ENCODE measurements at regions not wholly inside any gene's neighbourhood (a gene's known extent, or its start where the extent isn't known, plus 50 kb on each side); places are given as distances from the start of the nearest gene placed in this dataset.

DNA sequence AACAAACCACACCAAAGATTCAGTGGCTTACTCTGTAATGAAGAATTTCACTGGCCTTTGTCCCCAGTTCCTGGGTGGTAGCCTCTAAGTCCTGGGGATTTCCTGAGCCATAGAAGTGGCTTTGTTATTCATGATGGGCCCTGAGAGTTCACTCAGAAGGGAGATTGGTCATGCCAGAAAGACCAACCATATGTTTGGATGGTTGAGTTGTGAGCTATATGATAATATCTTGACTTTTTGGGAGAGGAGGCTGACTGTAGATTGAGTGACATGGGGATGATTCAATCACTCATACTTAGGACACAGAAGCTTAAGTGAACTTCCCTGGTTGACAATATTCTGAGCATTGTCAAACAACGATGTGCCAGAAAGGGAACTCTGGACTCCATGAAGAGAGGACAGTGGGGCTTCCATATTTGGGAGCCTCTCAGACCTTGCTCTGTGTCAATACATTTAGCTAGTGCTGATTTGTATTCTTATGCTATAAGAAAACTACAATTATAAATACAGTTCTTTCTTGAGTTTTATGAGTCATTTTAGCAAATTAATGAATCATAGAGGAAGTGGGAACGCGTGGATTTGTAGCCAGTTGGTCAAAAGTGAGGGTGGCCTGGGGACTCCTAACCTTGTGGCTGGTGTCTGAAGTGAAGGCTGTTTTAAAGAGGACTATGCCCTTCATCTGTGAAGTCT is 392.0 kb downstream of the GBA3 start:
- WGBS (ENCODE audit: low lambda C conversion rate), result 0% methylated on average over 3 of the region's 3 CpGs
- Histone ChIP-seq H4K20me1 (ENCODE audit: insufficient read depth, low read length) (no peaks in the 10 kb centered on the region), H3K4me2 (ENCODE audit: low read depth, low read length) (no peak overlapping the region), H3K4me3 (replicated peaks in 1 of 3; ENCODE audit: insufficient read depth in 1 of 3, low read depth in 2 of 3, low read length in 3 of 3) (no peak overlapping the region), H3K79me2 (ENCODE audit: insufficient read depth, low read length) (no peaks in the 10 kb centered on the region), H2AFZ (ENCODE audit: low read length) (no peak overlapping the region), H3K9ac (ENCODE audit: insufficient read depth, low read depth, low read length) (no peak overlapping the region), H3K9me3 (ENCODE audit: low read length) (peaks cover 46% of the 10 kb centered on the region), H3K27me3 (ENCODE audit: control insufficient read depth in 1 of 2, insufficient read depth in 2 of 2, low read length in 2 of 2) (no peaks in the 10 kb centered on the region), H3K27ac (ENCODE audit: extremely low read length, insufficient read depth, low read length) (no peak overlapping the region), H3K36me3 (replicated peaks in 1 of 2; ENCODE audit: control insufficient read depth in 1 of 2, insufficient read depth in 2 of 2, low read length in 2 of 2) (no peaks in the 10 kb centered on the region), H3K4me1 (ENCODE audit: insufficient read depth, low read length) (no peaks in the 10 kb centered on the region)
- ChIA-PET POLR2A (no interaction called here), CTCF (ENCODE audit: low intra/inter-chr PET ratio, low total read pairs) (no interaction called here)
- intact Hi-C loops (cut with micrococcal nuclease; ENCODE audit: unreplicated experiment) (no loop called here), in situ Hi-C loops (cut with HindIII; ENCODE audit: extremely low pct_ligation_motif_present, low pct_unique_long_range_greater_than_20kb) (no loop called here)
- FAIRE-seq (no peak), ATAC-seq (no peak), DNase-seq (ENCODE audit: low spot score) (no peak)
- TF ChIP-seq, protein P1, sequence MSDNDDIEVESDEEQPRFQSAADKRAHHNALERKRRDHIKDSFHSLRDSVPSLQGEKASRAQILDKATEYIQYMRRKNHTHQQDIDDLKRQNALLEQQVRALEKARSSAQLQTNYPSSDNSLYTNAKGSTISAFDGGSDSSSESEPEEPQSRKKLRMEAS (IDR thresholded peaks at IDR 0.05), result no peak
- TF ChIP-seq FOSL2 (CRISPR knock-in tag; IDR thresholded peaks at IDR 0.05) (no peak), EED (CRISPR knock-in tag; IDR thresholded peaks at IDR 0.05) (no peak), WIZ (CRISPR knock-in tag; IDR thresholded peaks at IDR 0.05) (no peak), SALL2 (CRISPR knock-in tag; IDR thresholded peaks at IDR 0.05) (no peak), ZNF33B (CRISPR knock-in tag; IDR thresholded peaks at IDR 0.05) (no peak), AKAP8 (CRISPR knock-in tag; IDR thresholded peaks at IDR 0.05) (no peak), PHF5A (CRISPR knock-in tag; IDR thresholded peaks at IDR 0.05; ENCODE audit: low read depth, unreplicated experiment) (no peak), POGZ (CRISPR knock-in tag; IDR thresholded peaks at IDR 0.05) (no peak), ZBTB33 (CRISPR knock-in tag; IDR thresholded peaks at IDR 0.05) (no peak), HES4 (CRISPR knock-in tag; IDR thresholded peaks at IDR 0.05; ENCODE audit: borderline replicate concordance) (no peak), ZNF550 (CRISPR knock-in tag; IDR thresholded peaks at IDR 0.05; ENCODE audit: borderline replicate concordance) (no peak), FOXP1 (IDR thresholded peaks at IDR 0.05) (no peak), FOXP1 (CRISPR knock-in tag; IDR thresholded peaks at IDR 0.05) (no peak), CCAR2 (optimal IDR thresholded peaks at IDR 0.05; ENCODE audit: low read depth, low read length) (no peak), STAT5B (CRISPR knock-in tag; IDR thresholded peaks at IDR 0.05) (no peak), ATF2 (CRISPR knock-in tag; IDR thresholded peaks at IDR 0.05) (no peak), ZNF326 (CRISPR knock-in tag; IDR thresholded peaks at IDR 0.05; ENCODE audit: borderline replicate concordance) (no peak), ZNF343 (CRISPR knock-in tag; IDR thresholded peaks at IDR 0.05) (no peak), ATM (IDR thresholded peaks at IDR 0.05; ENCODE audit: borderline replicate concordance) (no peak)
- TF ChIP-seq, protein P2, sequence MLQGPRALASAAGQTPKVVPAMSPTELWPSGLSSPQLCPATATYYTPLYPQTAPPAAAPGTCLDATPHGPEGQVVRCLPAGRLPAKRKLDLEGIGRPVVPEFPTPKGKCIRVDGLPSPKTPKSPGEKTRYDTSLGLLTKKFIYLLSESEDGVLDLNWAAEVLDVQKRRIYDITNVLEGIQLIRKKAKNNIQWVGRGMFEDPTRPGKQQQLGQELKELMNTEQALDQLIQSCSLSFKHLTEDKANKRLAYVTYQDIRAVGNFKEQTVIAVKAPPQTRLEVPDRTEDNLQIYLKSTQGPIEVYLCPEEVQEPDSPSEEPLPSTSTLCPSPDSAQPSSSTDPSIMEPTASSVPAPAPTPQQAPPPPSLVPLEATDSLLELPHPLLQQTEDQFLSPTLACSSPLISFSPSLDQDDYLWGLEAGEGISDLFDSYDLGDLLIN (CRISPR knock-in tag; IDR thresholded peaks at IDR 0.05; ENCODE audit: borderline replicate concordance), result no peak
- BruUV-seq (replicated peaks), result no TSS peak

Measured in HepG2 (cell line).